GM12878 (cell line): ENCODE measurements at regions not wholly inside any gene's neighbourhood (a gene's known extent, or its start where the extent isn't known, plus 50 kb on each side); places are given as distances from the start of the nearest gene placed in this dataset.

ENCODE experiments used
- ATAC-seq: fragments of 200-7000 bp; cut with Tn5 transposase; 3 replicates; pipeline ENCODE4 v1.9.1; 2020; ENCODE audit warnings: mild to moderate bottlenecking, moderate library complexity
- BruUV-seq: library from RNA; stranded (reverse); fragments of 400-500 nt; replicated peaks from 2 replicates; lab custom pipeline; 2021; lab: Mats Ljungman, UMichigan
- CTCF ChIA-PET: fragments of 300-600 bp; sonication (Branson Sonifier 250); formaldehyde crosslinking; extraction: SDS; loops from one replicate; lab custom pipeline; 2021; ENCODE audit warnings: inconsistent platforms; lab: Yijun Ruan, JAX
- POLR2A ChIA-PET: fragments of 350-600 bp; formaldehyde crosslinking; extraction: SDS; loops from one replicate; lab custom pipeline; 2021; ENCODE audit warnings: inconsistent platforms; lab: Charles Lee
- RAD21 ChIA-PET: fragments of 300-600 bp; sonication (Branson Sonifier 250); formaldehyde crosslinking; loops from one replicate; lab custom pipeline; 2023; ENCODE audit warnings: antibody characterized with exemption; ENCODE audit not compliant: unreplicated experiment; lab: Charles Lee
- SMC1A ChIA-PET: fragments of 300-600 bp; sonication (Branson Sonifier 250); formaldehyde crosslinking; loops from one replicate; lab custom pipeline; 2023; ENCODE audit not compliant: unreplicated experiment, uncharacterized antibody; lab: Charles Lee
- DNase-seq: peaks from one replicate; pipeline ENCODE4 v3.0.0-alpha.2; 2011; ENCODE audit warnings: low read depth, low spot score
- FAIRE-seq: peaks from 3 replicates; lab custom pipeline; 2011; peaks lifted over from hg19 to GRCh38; lab: Jason Lieb, UNC
- H2AFZ ChIP-seq: 2 replicates; pipeline ENCODE4 v1.6.0; 2011; ENCODE audit warnings: low read depth, low read length, control low read depth; ENCODE audit not compliant: control insufficient read depth
- H3K27ac ChIP-seq: 2 replicates; pipeline ENCODE4 v1.5.1; 2011; ENCODE audit warnings: control low read depth; ENCODE audit not compliant: control insufficient read depth, insufficient read depth
- H3K27me3 ChIP-seq, 2 experiments: replicated peaks in 1 of 2; 2 replicates each; pipeline versions ENCODE4 v1.6.0 to v1.6.1; 2011; ENCODE audit warnings: low read length in 1 of 2; ENCODE audit not compliant: control insufficient read depth in 2 of 2, insufficient read depth in 2 of 2
- H3K36me3 ChIP-seq, 2 experiments: 2 replicates each; pipeline ENCODE4 v1.5.1; 2011; ENCODE audit warnings: low read length in 1 of 2; ENCODE audit not compliant: control insufficient read depth in 2 of 2, insufficient read depth in 2 of 2
- H3K4me1 ChIP-seq: 2 replicates; pipeline ENCODE4 v1.6.1; 2011; ENCODE audit warnings: mild to moderate bottlenecking, low read length, moderate library complexity, mixed read lengths; ENCODE audit not compliant: control insufficient read depth, insufficient read depth
- H3K4me2 ChIP-seq: 2 replicates; pipeline ENCODE4 v1.6.0; 2011; ENCODE audit warnings: control low read depth; ENCODE audit not compliant: control insufficient read depth, insufficient read depth
- H3K4me3 ChIP-seq: fragments of 200-600 bp; sonication (generic); 2 replicates; pipeline ENCODE4 v1.5.1; 2016
- H3K79me2 ChIP-seq: 2 replicates; pipeline ENCODE4 v1.6.0; 2011; ENCODE audit warnings: low read length; ENCODE audit not compliant: control insufficient read depth, insufficient read depth
- H3K9ac ChIP-seq: 2 replicates; pipeline ENCODE4 v1.8.0; 2011; ENCODE audit warnings: low read length, control low read depth, mixed read lengths; ENCODE audit not compliant: control insufficient read depth, insufficient read depth
- H3K9me3 ChIP-seq: replicated peaks from 3 replicates; pipeline ENCODE4 v1.5.1; 2011; ENCODE audit warnings: mild to moderate bottlenecking, low read length; ENCODE audit not compliant: control insufficient read depth, insufficient read depth
- H4K20me1 ChIP-seq: 2 replicates; pipeline ENCODE4 v1.6.0; 2011; ENCODE audit not compliant: control insufficient read depth, insufficient read depth
- CBFB ChIP-seq: IDR thresholded peaks from 2 replicates; pipeline ENCODE4 v1.6.1; 2016; ENCODE audit warnings: antibody characterized with exemption, low read depth
- FOS ChIP-seq: IDR thresholded peaks from 3 replicates; pipeline ENCODE4 v1.6.1; 2011; ENCODE audit warnings: borderline replicate concordance; ENCODE audit not compliant: insufficient read length; ENCODE audit errors: extremely low read depth
- GABPA ChIP-seq: IDR thresholded peaks from 2 replicates; pipeline ENCODE4 v1.6.1; 2014; ENCODE audit warnings: antibody characterized with exemption, low read depth, mild to moderate bottlenecking, inconsistent platforms
- JUND ChIP-seq: IDR thresholded peaks from 2 replicates; pipeline ENCODE4 v1.6.1; 2012; ENCODE audit warnings: low read depth, mild to moderate bottlenecking, low read length, improper control_type of control experiment, moderate library complexity
- KLF5 ChIP-seq: fragments of 450-650 bp; IDR thresholded peaks from 2 replicates; pipeline ENCODE4 v1.6.1; 2014; ENCODE audit warnings: mild to moderate bottlenecking; ENCODE audit not compliant: partially characterized antibody
- NBN ChIP-seq: fragments of 450-650 bp; IDR thresholded peaks from 2 replicates; pipeline ENCODE4 v1.6.1; 2016
- NR2C1 ChIP-seq: fragments of 450-650 bp; IDR thresholded peaks from 2 replicates; pipeline ENCODE4 v1.6.1; 2017; ENCODE audit warnings: antibody characterized with exemption, mild to moderate bottlenecking, moderate library complexity
- NR2C2 ChIP-seq: IDR thresholded peaks from 2 replicates; pipeline ENCODE4 v1.6.1; 2011; ENCODE audit warnings: borderline replicate concordance, low read depth; ENCODE audit not compliant: control insufficient read depth, insufficient read length
- RCOR1 ChIP-seq: conservative IDR thresholded peaks from 2 replicates; pipeline ENCODE4 v1.6.1; 2012; ENCODE audit warnings: low read depth, low read length, improper control_type of control experiment
- SMARCA5 ChIP-seq: fragments of 450-650 bp; IDR thresholded peaks from 2 replicates; pipeline ENCODE4 v1.6.1; 2017; ENCODE audit warnings: mild to moderate bottlenecking
- SP1 ChIP-seq: IDR thresholded peaks from one replicate; pipeline ENCODE4 v1.6.1; 2011; ENCODE audit warnings: low read depth, low read length
- SREBF2 ChIP-seq: IDR thresholded peaks from 2 replicates; pipeline ENCODE4 v1.6.1; 2012; ENCODE audit warnings: mild to moderate bottlenecking, low read length
- SRF ChIP-seq, 2 experiments: IDR thresholded peaks; 2 replicates each; pipeline ENCODE4 v1.6.1; 2011; ENCODE audit warnings: low read depth in 2 of 2, low read length in 2 of 2, mild to moderate bottlenecking in 1 of 2, moderate library complexity in 1 of 2
- TCF12 ChIP-seq: IDR thresholded peaks from 2 replicates; pipeline ENCODE4 v1.6.1; 2011; ENCODE audit warnings: low read depth, mild to moderate bottlenecking, low read length
- WGBS: methylation state at CpG from one replicate; pipeline ENCODE4 v1.1.6; 2016; ENCODE audit warnings: low lambda C conversion rate; ENCODE audit not compliant: insufficient replicate concordance, insufficient coverage; ENCODE audit errors: missing lambda C conversion rate; 5-methylcytosine and 5-hydroxymethylcytosine counted together
- in situ Hi-C: fragments of 300-500 bp; cut with MboI; formaldehyde crosslinking; loops from 9 replicates; pipeline ENCODE4 v1.14.3; 2018; ENCODE audit warnings: mixed read lengths
- intact Hi-C: fragments of 100-400 bp; cut with micrococcal nuclease; formaldehyde crosslinking; loops from one replicate; pipeline ENCODE4 v1.14.2; 2022; ENCODE audit not compliant: unreplicated experiment

DNA sequence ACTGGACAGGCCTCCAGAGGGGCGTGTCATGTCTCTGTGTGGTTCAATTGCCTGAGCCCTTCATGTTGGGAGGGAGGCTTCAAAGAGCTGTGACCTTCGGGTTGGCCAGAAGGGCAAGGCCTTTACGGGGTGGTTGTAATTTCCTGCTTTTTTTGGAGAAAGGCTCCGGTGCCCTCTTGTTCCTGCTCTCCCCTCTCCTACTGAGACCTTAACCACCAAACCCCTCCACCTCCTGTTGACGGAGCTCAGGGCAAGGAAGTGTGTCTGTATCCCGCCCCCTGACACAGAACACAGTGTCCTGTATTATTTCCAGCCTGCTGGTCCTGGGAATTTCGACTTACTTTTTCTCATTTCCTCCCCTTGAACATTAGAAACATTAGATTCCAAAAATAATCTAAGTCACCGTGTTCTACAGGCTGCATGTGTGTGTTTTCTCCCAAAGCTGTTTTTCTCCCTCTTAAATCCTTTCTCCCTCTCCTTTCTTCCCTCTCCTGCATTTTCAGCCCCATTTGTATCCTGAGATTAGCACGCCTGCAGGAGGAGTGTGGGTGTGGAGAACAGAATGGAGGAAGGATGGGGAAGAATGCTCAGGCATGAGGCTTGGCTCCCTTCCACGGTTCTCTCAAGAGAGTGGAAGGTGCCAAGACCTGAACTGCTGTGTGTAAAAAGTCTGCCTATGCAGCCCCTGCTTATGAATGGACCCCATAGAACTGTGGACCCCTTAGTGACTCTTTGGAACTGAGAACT, 285.4 kb upstream of the ROPN1 start:
- POLR2A ChIA-PET = no interaction called here
- no peak for ATAC-seq
- H3K4me1 ChIP-seq = no peaks in the 10 kb centered on the region
- WGBS = 10% methylated on average over 10 of the region's 10 CpGs
- H4K20me1 ChIP-seq = no peaks in the 10 kb centered on the region; the same call in 1 of the 2 replicates
- CTCF ChIA-PET = interaction anchor here (0.7 kb wide), 1 partner anchor 30 kb away, joined by 3 read pairs; no protein-coding TSS in a partner anchor
- H2AFZ ChIP-seq = no peak overlapping the region
- H3K4me2 ChIP-seq = no peak overlapping the region
- TF ChIP-seq KLF5 = no peak
- no peak for TF ChIP-seq SREBF2
- no peak for TF ChIP-seq NR2C2
- TF ChIP-seq RCOR1 = no peak
- no peak for TF ChIP-seq JUND
- no peak for TF ChIP-seq GABPA
- TF ChIP-seq TCF12 = no peak
- no peak for TF ChIP-seq SP1
- no peak for TF ChIP-seq CBFB
- TF ChIP-seq SRF (IDR thresholded peaks at IDR 0.05; ENCODE audit: low read depth in 2 of 2, low read length in 2 of 2) = no peak
- no peak for TF ChIP-seq FOS
- no peak for TF ChIP-seq NR2C1
- no peak for TF ChIP-seq SMARCA5
- no peak for TF ChIP-seq NBN
- TF ChIP-seq, all 136 proteins: peak for 0
- FAIRE-seq (no peak), DNase-seq (no peak)
- RAD21 ChIA-PET = no interaction called here
- BruUV-seq = no TSS peak
- in situ Hi-C loops (no loop called here), intact Hi-C loops (no loop called here)
- Histone ChIP-seq H3K9me3 (no peaks in the 10 kb centered on the region), H3K27me3 (no peaks in the 10 kb centered on the region), H3K4me3 (no peak overlapping the region), H3K27ac (no peak overlapping the region), H3K9ac (no peak overlapping the region), H3K36me3 (no peaks in the 10 kb centered on the region), H3K79me2 (no peaks in the 10 kb centered on the region)
- SMC1A ChIA-PET = interaction anchor here (1.1 kb wide), 1 partner anchor 11 kb away, joined by 3 read pairs; no protein-coding TSS in a partner anchor
